Globus pallidus (tissue), 1 donor: ENCODE measurements at regions not wholly inside any gene's neighbourhood (a gene's known extent, or its start where the extent isn't known, plus 50 kb on each side); places are given as distances from the start of the nearest gene placed in this dataset.

ENCODE experiments used
- DNase-seq: peaks from one replicate; pipeline ENCODE4 v3.0.0-alpha.2; 2015; ENCODE audit warnings: low spot score

DNA sequence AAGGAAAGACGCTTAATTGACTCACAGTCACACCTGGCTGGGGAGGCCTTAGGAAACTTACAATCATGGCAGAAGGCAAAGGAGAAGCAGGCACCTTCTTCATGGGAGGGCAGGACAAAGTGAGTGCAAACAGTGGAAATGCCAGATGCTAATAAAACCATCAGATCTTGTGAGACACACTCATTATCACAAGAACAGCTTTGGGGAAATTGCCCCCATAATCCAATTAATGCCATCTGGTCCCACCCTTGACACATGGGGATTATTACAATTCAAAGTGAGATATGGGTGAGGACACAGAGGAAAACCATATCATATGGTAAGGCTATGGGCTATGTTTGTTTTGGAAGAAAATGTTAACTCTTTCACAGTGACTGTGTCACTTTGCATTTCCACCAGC is 1272.5 kb upstream of the CELF2 start:
- no peak for DNase-seq

- no peak for DNase-seq
Observed at GRCh38 chr10:9757176-9757575, 1260.5 kb upstream of the CELF2 start.

- no peak for DNase-seq
Observed at GRCh38 chr10:9759596-9759995, 1258.1 kb upstream of the CELF2 start.

- DNase-seq = no peak
Observed at GRCh38 chr10:9762966-9763656, 1254.6 kb upstream of the CELF2 start.

DNA sequence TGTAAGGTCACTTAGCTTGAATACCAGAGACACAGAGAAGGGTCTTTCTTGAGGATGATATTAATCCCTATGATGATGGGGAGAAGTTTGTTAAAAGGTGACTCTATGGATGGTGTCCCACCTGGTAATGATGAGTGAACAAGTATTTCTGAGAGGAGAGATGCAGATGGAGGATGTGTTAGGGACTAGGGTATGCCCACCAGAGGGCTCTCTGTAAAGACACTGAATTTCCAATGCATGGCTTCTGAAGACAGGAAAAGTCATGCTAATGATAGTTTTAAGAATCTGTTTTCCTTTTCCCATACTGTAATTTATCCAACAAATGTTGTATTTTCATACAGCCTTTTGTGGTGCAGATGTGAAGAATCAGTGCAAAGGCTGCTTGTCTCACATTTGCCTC is 1250.9 kb upstream of the CELF2 start:
- DNase-seq = no peak

- DNase-seq = no peak
Observed at GRCh38 chr10:9781666-9782065, 1236.0 kb upstream of the CELF2 start.

DNA sequence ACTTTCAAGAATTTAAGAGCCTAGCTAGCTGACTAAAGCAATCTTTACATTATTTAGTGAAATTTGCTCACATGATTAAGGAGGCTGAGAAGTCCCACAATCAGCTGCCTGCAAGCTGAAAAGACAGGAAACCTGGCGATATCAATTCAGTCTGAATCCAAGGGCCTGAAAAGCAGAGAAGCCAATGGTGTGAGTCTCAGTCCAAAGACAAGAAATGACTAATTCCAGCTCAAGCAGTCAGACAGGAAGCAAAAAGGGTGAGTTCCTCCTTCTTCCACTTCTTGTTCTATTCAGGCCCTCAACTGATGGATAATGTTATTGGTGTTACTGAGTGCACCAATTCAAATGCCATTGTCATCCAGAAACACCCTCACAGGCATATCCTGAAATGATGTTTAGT is 1231.6 kb upstream of the CELF2 start:
- no peak for DNase-seq

DNA sequence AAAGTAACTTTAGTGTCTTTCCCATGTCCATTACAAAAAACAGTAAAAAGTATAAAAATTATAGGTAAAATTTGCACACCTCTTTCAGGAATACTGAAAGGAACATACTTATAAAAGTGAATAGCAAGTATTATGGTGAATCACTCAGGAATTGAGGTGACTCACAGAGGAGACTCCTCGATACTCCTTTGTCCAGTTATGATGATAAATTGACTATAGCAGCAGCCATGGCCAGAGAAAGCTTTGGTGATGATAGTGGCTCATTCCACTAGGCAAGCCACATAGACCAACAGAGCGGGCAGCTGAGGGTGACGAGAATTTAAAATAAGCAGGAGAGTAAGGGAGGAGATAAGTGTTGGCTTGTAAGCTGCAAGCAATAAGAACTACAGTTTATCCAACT is 1231.1 kb upstream of the CELF2 start:
- DNase-seq = no peak

- DNase-seq = no peak
Observed at GRCh38 chr10:9789996-9790395, 1227.7 kb upstream of the CELF2 start.

DNA sequence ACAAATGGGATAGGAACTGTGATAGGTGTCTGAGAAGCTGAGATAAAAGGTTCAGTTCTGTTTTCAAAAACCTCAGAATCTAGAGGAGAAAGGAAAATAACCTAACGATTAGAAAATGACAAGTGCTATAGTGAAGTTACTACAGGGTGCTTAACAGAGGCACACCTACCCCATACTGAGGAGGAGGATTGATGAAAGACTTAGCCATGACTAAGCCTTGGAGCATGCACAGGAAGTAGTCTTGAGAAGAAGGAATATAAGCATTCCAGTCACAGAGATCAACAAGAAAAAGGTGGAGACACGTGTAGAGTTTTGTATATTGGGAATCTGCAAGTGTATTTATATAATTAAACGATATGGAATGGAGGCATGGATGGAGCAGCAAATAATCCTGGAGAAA is 1225.5 kb upstream of the CELF2 start:
- no peak for DNase-seq

GRCh38 chr10:9796564-9796963 is 1221.1 kb upstream of the CELF2 start:
- no peak for DNase-seq

- no peak for DNase-seq
Observed at GRCh38 chr10:9800011-9800410, 1217.7 kb upstream of the CELF2 start.

DNA sequence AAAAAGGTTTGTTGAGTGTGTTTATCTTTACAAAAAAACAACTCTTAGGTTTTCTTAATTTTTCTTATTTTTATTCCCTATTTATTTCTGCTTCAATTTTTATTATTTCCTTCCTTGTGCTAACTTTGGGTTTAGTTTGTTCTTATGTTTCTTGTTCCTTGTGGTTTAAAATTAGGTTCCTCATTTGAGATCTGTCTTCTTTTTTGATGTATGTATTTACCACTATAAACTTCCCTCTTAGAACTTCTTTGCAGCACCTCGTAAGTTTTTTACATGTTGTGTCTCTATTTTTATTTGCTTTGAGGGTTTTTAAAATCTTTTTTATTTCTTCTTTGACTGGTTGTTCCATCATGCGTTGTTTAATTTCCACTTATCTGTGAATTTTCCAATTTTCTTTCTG is 1217.1 kb upstream of the CELF2 start:
- no peak for DNase-seq

- DNase-seq = no peak
Observed at GRCh38 chr10:9807846-9808245, 1209.8 kb upstream of the CELF2 start.

DNA sequence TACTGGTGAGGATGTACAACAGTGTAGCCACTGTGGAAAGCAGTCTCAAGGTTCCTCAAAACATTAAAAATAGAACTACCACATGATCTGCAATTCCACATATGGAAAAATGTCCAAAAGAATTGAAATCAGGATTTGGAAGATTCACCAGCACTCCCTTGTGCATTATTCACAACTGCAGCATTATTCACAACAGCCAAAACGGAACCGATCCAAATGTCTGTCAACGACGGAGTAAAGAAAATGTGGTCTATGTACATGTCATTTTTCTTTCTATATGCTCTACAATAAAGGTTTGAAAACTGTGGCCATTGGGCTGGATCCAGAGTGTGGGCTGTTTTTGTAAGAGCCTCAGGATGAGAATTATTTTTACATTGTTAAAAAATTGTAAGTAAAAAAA is 1206.1 kb upstream of the CELF2 start:
- DNase-seq = no peak

- no peak for DNase-seq
Observed at GRCh38 chr10:9814285-9814864, 1203.3 kb upstream of the CELF2 start.

- no peak for DNase-seq
Observed at GRCh38 chr10:9819756-9820494, 1197.7 kb upstream of the CELF2 start.

DNA sequence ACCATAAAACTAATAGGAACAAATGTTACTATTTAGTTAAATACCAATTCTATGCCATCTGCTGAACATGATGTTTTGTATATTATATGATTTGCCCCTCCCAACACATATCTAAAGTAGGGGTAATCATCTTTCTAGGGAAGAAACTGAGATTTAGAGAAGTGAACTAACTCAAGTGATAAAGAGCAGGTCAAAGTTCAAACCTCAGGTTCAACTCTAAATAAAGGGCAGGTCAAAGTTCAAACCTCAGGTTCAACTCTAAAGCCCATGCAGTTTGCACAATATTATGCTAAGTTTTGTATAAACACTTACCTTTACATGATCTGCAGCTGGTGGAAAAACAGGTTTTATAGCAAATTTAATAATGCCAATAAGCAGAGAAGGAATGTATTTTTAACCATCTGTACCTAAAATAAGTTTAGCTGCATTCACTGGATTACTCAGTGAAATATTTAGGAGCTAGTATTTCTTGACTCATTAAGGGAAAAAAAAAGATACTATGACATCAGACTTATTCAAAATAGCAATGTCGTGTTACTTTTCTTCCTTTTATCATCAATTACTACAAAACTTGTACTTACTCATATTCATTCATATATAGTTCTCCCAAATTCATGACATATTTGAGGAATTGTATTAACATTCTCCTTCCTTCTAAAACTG is 1194.3 kb upstream of the CELF2 start:
- DNase-seq = no peak

- no peak for DNase-seq
Observed at GRCh38 chr10:9824631-9825071, 1193.0 kb upstream of the CELF2 start.

DNA sequence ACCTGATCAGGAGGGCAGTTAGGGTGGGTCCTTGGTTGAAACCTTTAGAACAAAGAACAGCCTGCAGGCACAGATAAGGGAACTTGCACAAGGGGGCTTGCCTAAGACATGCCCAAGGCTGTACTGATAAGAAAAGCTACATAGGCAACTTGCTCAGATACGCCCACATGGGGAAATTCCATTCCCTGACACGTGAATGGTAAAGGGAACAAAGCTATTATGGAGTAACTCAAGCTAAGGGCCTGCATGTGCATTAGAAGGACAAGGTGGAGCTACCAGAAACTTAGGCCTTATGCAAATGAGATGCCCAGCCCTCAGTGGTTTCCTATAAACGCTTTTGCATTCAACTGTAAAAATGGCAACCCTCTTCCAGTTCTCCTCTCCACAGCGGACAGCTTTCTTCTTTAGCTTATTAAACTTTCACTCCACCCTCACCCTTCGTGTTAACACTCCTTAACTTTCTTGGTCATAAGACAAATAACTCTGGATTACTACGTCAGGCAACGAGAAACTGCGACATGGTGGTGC is 1192.1 kb upstream of the CELF2 start:
- DNase-seq = no peak

- no peak for DNase-seq
Observed at GRCh38 chr10:9828110-9828509, 1189.6 kb upstream of the CELF2 start.

DNA sequence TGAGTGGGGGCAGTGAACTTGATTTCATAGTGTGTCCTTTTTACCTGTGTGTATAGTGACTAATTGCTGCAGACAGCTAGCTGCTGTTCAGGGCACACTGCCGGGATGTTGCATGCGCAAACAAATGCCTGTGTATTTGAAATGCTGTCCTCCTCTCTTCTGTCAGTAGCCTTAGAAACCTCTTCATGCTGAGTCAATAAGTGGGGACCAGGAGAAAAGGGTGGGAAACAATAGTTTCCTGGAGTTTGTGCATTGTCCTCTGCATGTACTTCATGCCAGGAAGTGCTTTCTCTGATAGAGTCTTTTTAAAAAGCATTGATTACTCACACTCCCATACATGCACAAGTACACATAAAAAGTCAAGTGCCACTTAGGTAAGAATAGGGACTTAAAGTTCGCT is 1183.7 kb upstream of the CELF2 start:
- DNase-seq = no peak

GRCh38 chr10:9834434-9834833 is 1183.2 kb upstream of the CELF2 start:
- no peak for DNase-seq
